ENCODE measurements at regions not wholly inside any gene's neighbourhood (a gene's known extent, or its start where the extent isn't known, plus 50 kb on each side); places are given as distances from the start of the nearest gene placed in this dataset.

DNA sequence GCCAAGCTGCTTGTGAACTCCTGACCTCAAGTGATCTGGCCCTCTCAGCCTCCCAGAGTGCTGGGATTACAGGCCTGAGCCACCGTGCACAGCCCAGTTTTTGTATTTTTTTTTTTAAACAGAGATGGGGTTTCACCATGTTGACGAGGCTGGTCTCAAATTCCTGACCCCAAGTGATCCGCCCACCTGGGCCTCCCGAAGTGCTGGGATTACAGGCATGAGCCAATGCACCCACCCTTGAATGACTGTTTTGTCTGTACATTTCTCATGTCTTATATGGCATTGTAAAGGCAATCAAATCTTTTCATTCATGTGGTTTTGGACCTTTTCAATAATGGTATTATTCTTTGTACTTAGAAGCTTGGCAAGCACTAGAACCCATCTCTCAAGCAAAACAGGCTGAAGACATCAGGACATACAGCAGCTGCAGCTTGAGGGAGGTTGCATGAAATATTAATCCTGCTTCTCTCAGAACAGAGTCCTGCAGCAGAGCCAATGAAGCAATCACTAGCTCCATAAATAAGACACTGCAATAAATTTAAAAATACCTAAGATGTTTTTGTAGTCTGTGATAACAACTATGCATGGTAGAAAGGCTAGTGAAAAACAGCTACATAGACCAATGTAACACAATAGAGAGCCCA, 209.9 kb downstream of the TUBA3C start:
- TF ChIP-seq, protein P1, sequence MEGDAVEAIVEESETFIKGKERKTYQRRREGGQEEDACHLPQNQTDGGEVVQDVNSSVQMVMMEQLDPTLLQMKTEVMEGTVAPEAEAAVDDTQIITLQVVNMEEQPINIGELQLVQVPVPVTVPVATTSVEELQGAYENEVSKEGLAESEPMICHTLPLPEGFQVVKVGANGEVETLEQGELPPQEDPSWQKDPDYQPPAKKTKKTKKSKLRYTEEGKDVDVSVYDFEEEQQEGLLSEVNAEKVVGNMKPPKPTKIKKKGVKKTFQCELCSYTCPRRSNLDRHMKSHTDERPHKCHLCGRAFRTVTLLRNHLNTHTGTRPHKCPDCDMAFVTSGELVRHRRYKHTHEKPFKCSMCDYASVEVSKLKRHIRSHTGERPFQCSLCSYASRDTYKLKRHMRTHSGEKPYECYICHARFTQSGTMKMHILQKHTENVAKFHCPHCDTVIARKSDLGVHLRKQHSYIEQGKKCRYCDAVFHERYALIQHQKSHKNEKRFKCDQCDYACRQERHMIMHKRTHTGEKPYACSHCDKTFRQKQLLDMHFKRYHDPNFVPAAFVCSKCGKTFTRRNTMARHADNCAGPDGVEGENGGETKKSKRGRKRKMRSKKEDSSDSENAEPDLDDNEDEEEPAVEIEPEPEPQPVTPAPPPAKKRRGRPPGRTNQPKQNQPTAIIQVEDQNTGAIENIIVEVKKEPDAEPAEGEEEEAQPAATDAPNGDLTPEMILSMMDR (conservative IDR thresholded peaks at IDR 0.05; ENCODE audit: low read depth, low read length): no peak
- TF ChIP-seq FOS (IDR thresholded peaks at IDR 0.05; ENCODE audit: low read depth, low read length) (no peak), RCOR1 (IDR thresholded peaks at IDR 0.05; ENCODE audit: insufficient replicate concordance, low read length) (no peak), POLR2A (IDR thresholded peaks at IDR 0.05; ENCODE audit: low read depth, low read length) (no peak)
